K562 (cell line): ENCODE measurements at regions not wholly inside any gene's neighbourhood (a gene's known extent, or its start where the extent isn't known, plus 50 kb on each side); places are given as distances from the start of the nearest gene placed in this dataset.

Source experiments
- ATAC-seq: fragments of 200-7000 bp; cut with Tn5 transposase; 3 replicates; pipeline ENCODE4 v1.9.1; 2020; ENCODE audit warnings: moderate library complexity
- BruUV-seq: library from RNA; stranded (reverse); fragments of 400-500 nt; replicated peaks from 2 replicates; lab custom pipeline; 2021; lab: Mats Ljungman, UMichigan
- CTCF ChIA-PET: fragments of 300-600 bp; formaldehyde crosslinking; extraction: SDS; loops from one replicate; lab custom pipeline; 2021; ENCODE audit warnings: low intra/inter-chr PET ratio; lab: Yijun Ruan, JAX
- POLR2A ChIA-PET: fragments of 300-600, 350-650 bp; sonication (Branson Sonifier 250); formaldehyde crosslinking; extraction: SDS; loops from one replicate; lab custom pipeline; 2021; ENCODE audit warnings: antibody characterized with exemption, inconsistent platforms; lab: Yijun Ruan, JAX
- DNase-seq, 4 experiments: peaks; one replicate each; pipeline versions ENCODE4 v3.0.0 to v3.0.0-alpha.2; 2011 to 2018; ENCODE audit warnings: low spot score in 3 of 4, mixed read lengths in 3 of 4; ENCODE audit errors: extremely low read depth in 1 of 4
- FAIRE-seq: peaks from 2 replicates; lab custom pipeline; 2011; peaks lifted over from hg19 to GRCh38; lab: Jason Lieb, UNC
- H2AFZ ChIP-seq: 2 replicates; pipeline ENCODE4 v1.6.0; 2011; ENCODE audit warnings: low read depth, low read length, control low read depth, inconsistent platforms
- H3K27ac ChIP-seq: fragments of 200-600 bp; 3 replicates; pipeline ENCODE4 v1.8.0; 2011; ENCODE audit warnings: low read depth, mild to moderate bottlenecking, control low read depth, inconsistent platforms, low read length, moderate library complexity, mixed read lengths; ENCODE audit errors: extremely low read depth
- H3K27me3 ChIP-seq, 2 experiments: fragments of 300-600 bp in 1 of 2; 2 replicates in 1 of 2; 3 replicates in 1 of 2; pipeline versions ENCODE4 v1.6.0 to v1.8.0; 2011; ENCODE audit warnings: inconsistent platforms in 2 of 2, low read length in 2 of 2, mild to moderate bottlenecking in 1 of 2, mixed read lengths in 1 of 2, moderate library complexity in 1 of 2; ENCODE audit not compliant: control insufficient read depth in 2 of 2, insufficient read depth in 2 of 2
- H3K36me3 ChIP-seq: fragments of 300-600 bp; 3 replicates; pipeline ENCODE4 v1.8.0; 2011; ENCODE audit warnings: mild to moderate bottlenecking, low read length, inconsistent platforms; ENCODE audit not compliant: control insufficient read depth, insufficient read depth
- H3K4me1 ChIP-seq, 2 experiments: fragments of 200-600 bp in 1 of 2; replicated peaks in 1 of 2; 2 replicates in 1 of 2; 3 replicates in 1 of 2; pipeline versions ENCODE4 v1.5.1 to v1.8.0; 2011; ENCODE audit warnings: inconsistent platforms in 2 of 2, low read length in 2 of 2, mild to moderate bottlenecking in 1 of 2, mixed read lengths in 1 of 2, moderate library complexity in 1 of 2; ENCODE audit not compliant: control insufficient read depth in 2 of 2, insufficient read depth in 2 of 2
- H3K4me2 ChIP-seq: 2 replicates; pipeline ENCODE4 v1.6.1; 2011; ENCODE audit warnings: low read length, control low read depth, inconsistent platforms, mixed read lengths; ENCODE audit not compliant: insufficient read depth
- H3K4me3 ChIP-seq: fragments of 200-600 bp; sonication (generic), shearing (Covaris generic); 2 replicates; pipeline ENCODE4 v1.5.1; 2016; ENCODE audit warnings: control low read depth, inconsistent platforms
- H3K79me2 ChIP-seq: fragments of 200-600 bp; 3 replicates; pipeline ENCODE4 v1.8.0; 2011; ENCODE audit warnings: low read length, inconsistent platforms; ENCODE audit not compliant: control insufficient read depth, insufficient read depth
- H3K9ac ChIP-seq, 2 experiments: 2 replicates each; pipeline versions ENCODE4 v1.6.0 to v1.6.1; 2011; ENCODE audit warnings: low read depth in 2 of 2, low read length in 2 of 2, control low read depth in 1 of 2, inconsistent platforms in 1 of 2, mild to moderate bottlenecking in 1 of 2, mixed read lengths in 1 of 2; ENCODE audit not compliant: insufficient read depth in 1 of 2
- H3K9me1 ChIP-seq: one replicate; pipeline ENCODE4 v1.6.0; 2011; ENCODE audit warnings: inconsistent platforms, mild to moderate bottlenecking, low read length, moderate library complexity; ENCODE audit not compliant: control insufficient read depth, insufficient read depth
- H3K9me3 ChIP-seq: replicated peaks from 2 replicates; pipeline ENCODE4 v1.5.1; 2011; ENCODE audit warnings: low read depth, low read length, inconsistent platforms; ENCODE audit not compliant: control insufficient read depth, insufficient read depth
- H4K20me1 ChIP-seq: replicated peaks from 2 replicates; pipeline ENCODE4 v1.6.1; 2011; ENCODE audit warnings: low read length, inconsistent platforms, mixed read lengths; ENCODE audit not compliant: control insufficient read depth, insufficient read depth
- CBX2 ChIP-seq: fragments of 200-600 bp; sonication (generic); IDR thresholded peaks from one replicate; pipeline ENCODE4 v1.6.1; 2012; ENCODE audit warnings: mild to moderate bottlenecking, low read length, inconsistent platforms; ENCODE audit not compliant: insufficient read depth, poor library complexity, severe bottlenecking
- ETS2 ChIP-seq: IDR thresholded peaks from 2 replicates; pipeline ENCODE4 v1.6.1; 2016; ENCODE audit warnings: borderline replicate concordance, missing genetic modification characterization, mild to moderate bottlenecking, moderate library complexity, missing compliant biosample characterization; ENCODE audit not compliant: poor library complexity, severe bottlenecking
- HMG20A ChIP-seq: fragments of 450-650 bp; formaldehyde crosslinking; conservative IDR thresholded peaks from 2 replicates; pipeline ENCODE4 v1.4.0; 2020; ENCODE audit warnings: mild to moderate bottlenecking, mixed read lengths
- KDM1A ChIP-seq, 2 experiments: fragments of 450-650 bp; IDR thresholded peaks; 2 replicates each; pipeline ENCODE4 v1.6.1; 2016; ENCODE audit warnings: mild to moderate bottlenecking in 2 of 2
- KLF10 ChIP-seq: fragments of 250-450 bp; sonication (Bioruptor Pico); IDR thresholded peaks from 2 replicates; pipeline ENCODE4 v1.6.1; 2021; ENCODE audit warnings: matching md5 sums
- PPARD ChIP-seq: fragments of 250-450 bp; sonication (Bioruptor Pico); IDR thresholded peaks from 2 replicates; pipeline ENCODE4 v1.8.0; 2022; ENCODE audit warnings: inconsistent platforms, mild to moderate bottlenecking, moderate library complexity
- SIN3A ChIP-seq, 2 experiments: fragments of 150-350 bp in 1 of 2; IDR thresholded peaks; 2 replicates each; pipeline ENCODE4 v1.6.1; 2011 to 2016; ENCODE audit warnings: borderline replicate concordance in 2 of 2, low read depth in 2 of 2, low read length in 2 of 2, mild to moderate bottlenecking in 2 of 2, moderate library complexity in 2 of 2; ENCODE audit not compliant: control insufficient read depth in 1 of 2
- SMARCA4 ChIP-seq: fragments of 450-650 bp; IDR thresholded peaks from 2 replicates; pipeline ENCODE4 v1.6.1; 2016
- SNRNP70 ChIP-seq: fragments of 200-400 bp; formaldehyde crosslinking; optimal IDR thresholded peaks from 2 replicates; pipeline ENCODE3; 2017; ENCODE audit warnings: low read depth, low read length
- SUPT5H ChIP-seq: fragments of 450-650 bp; IDR thresholded peaks from 2 replicates; pipeline ENCODE4 v1.6.1; 2016
- TEAD1 ChIP-seq, 2 experiments: fragments of 450-650 bp in 1 of 2; sonication (generic) in 1 of 2; formaldehyde crosslinking; IDR thresholded peaks; 2 replicates each; pipeline versions ENCODE4 v1.4.0 to v1.8.0; 2020 to 2022; ENCODE audit warnings: mild to moderate bottlenecking in 2 of 2, missing genetic modification reagents in 1 of 2
- U2AF1 ChIP-seq: fragments of 200-400 bp; formaldehyde crosslinking; optimal IDR thresholded peaks from 2 replicates; pipeline ENCODE3; 2017; ENCODE audit warnings: mild to moderate bottlenecking, low read depth, low read length, moderate library complexity
- ZNF3 ChIP-seq: fragments of 250-450 bp; sonication (Bioruptor Pico); IDR thresholded peaks from 2 replicates; pipeline ENCODE4 v1.5.0; 2021; ENCODE audit warnings: mild to moderate bottlenecking, moderate library complexity
- ZNF77 ChIP-seq: fragments of 250-450 bp; sonication (Bioruptor Pico); IDR thresholded peaks from 2 replicates; pipeline ENCODE4 v1.5.0; 2020
- WGBS: fragments of 100-300 bp; shearing (Covaris generic); methylation state at CpG from one replicate; pipeline ENCODE4 v1.1.6; 2016; ENCODE audit warnings: low coverage, mixed read lengths; ENCODE audit not compliant: insufficient coverage; ENCODE audit errors: missing lambda C conversion rate; 5-methylcytosine and 5-hydroxymethylcytosine counted together
- in situ Hi-C: fragments of 300-500 bp; cut with MboI; formaldehyde crosslinking; loops from 4 replicates; pipeline ENCODE4 v1.15.0; 2018; ENCODE audit warnings: inconsistent platforms, mixed read lengths
- intact Hi-C: fragments of 100-400 bp; cut with micrococcal nuclease; formaldehyde crosslinking; loops from 2 replicates; pipeline ENCODE4 v1.14.2; 2022
- TF ChIP-seq, protein P1 (sequence below): fragments of 250-450 bp; sonication (Bioruptor Pico); IDR thresholded peaks from 2 replicates; pipeline ENCODE4 v1.5.1; 2021; ENCODE audit warnings: mild to moderate bottlenecking
- TF ChIP-seq, protein P2 (sequence below): fragments of 450-650 bp; IDR thresholded peaks from 2 replicates; pipeline ENCODE4 v1.6.1; 2016; ENCODE audit warnings: mild to moderate bottlenecking

DNA sequence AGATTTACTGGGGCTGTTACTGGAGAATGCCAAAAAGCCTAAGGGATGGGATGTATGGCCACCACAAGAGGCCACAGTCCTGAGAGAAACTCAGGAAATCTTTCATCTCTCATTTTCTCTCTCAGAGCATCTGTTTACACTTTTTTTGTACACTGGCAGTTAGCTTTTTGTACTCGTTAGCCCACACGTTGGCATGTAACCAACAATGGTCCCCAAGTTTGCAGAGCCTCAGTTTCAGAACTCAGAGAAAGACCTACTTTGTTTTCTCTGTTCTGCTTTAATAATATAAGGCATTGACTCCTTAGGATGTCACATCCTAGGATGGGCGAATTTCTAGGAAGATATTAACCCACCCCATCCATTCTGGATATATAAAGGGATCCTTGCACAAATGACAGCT is 183.5 kb downstream of the SUCNR1 start:
- no peaks in the 10 kb centered on the region for H3K9me3 ChIP-seq
- no peak for DNase-seq
- BruUV-seq, result no TSS peak
- 0 out of 5 replicates have a peak, but pooled peaks cover 0 to 1% of the 10 kb centered on the region in 2 experiments for H3K4me1 ChIP-seq
- H3K36me3 ChIP-seq, result no peaks in the 10 kb centered on the region
- FAIRE-seq, result no peak
- in situ Hi-C loops, result no loop called here
- no peak overlapping the region for H3K4me2 ChIP-seq
- H3K27me3 ChIP-seq, result no peaks in the 10 kb centered on the region
- intact Hi-C loops, result no loop called here
- H4K20me1 ChIP-seq, result no peaks in the 10 kb centered on the region
- WGBS, result 14% methylated on average over 3 of the region's 3 CpGs
- ATAC-seq, result no peak
- TF ChIP-seq U2AF1 (no peak), KLF10 (CRISPR knock-in tag) (no peak), SNRNP70 (no peak), SIN3A (IDR thresholded peaks at IDR 0.05; ENCODE audit: borderline replicate concordance in 2 of 2, control insufficient read depth in 1 of 2, low read depth in 2 of 2, low read length in 2 of 2) (no peak), SMARCA4 (no peak), ZNF77 (CRISPR knock-in tag) (no peak), CBX2 (no peak), ZNF3 (CRISPR knock-in tag) (no peak), TEAD1 (CRISPR knock-in tag; IDR thresholded peaks at IDR 0.05) (no peak), ETS2 (tag) (no peak), SUPT5H (no peak), KDM1A (IDR thresholded peaks at IDR 0.05) (no peak), HMG20A (CRISPR knock-in tag) (no peak), PPARD (CRISPR knock-in tag) (no peak)
- TF ChIP-seq, protein P1, sequence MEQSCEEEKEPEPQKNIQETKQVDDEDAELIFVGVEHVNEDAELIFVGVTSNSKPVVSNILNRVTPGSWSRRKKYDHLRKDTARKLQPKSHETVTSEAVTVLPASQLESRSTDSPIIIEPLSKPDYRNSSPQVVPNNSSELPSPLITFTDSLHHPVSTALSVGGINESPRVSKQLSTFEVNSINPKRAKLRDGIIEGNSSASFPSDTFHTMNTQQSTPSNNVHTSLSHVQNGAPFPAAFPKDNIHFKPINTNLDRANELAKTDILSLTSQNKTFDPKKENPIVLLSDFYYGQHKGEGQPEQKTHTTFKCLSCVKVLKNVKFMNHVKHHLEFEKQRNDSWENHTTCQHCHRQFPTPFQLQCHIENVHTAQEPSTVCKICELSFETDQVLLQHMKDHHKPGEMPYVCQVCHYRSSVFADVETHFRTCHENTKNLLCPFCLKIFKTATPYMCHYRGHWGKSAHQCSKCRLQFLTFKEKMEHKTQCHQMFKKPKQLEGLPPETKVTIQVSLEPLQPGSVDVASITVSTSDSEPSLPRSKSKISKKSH (CRISPR knock-in tag), result no peak
- TF ChIP-seq, protein P2, sequence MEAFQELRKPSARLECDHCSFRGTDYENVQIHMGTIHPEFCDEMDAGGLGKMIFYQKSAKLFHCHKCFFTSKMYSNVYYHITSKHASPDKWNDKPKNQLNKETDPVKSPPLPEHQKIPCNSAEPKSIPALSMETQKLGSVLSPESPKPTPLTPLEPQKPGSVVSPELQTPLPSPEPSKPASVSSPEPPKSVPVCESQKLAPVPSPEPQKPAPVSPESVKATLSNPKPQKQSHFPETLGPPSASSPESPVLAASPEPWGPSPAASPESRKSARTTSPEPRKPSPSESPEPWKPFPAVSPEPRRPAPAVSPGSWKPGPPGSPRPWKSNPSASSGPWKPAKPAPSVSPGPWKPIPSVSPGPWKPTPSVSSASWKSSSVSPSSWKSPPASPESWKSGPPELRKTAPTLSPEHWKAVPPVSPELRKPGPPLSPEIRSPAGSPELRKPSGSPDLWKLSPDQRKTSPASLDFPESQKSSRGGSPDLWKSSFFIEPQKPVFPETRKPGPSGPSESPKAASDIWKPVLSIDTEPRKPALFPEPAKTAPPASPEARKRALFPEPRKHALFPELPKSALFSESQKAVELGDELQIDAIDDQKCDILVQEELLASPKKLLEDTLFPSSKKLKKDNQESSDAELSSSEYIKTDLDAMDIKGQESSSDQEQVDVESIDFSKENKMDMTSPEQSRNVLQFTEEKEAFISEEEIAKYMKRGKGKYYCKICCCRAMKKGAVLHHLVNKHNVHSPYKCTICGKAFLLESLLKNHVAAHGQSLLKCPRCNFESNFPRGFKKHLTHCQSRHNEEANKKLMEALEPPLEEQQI, result no peak
- TF ChIP-seq, all 486 proteins: peak for 0
- POLR2A ChIA-PET, result no interaction called here
- Histone ChIP-seq H3K9me1 (no peaks in the 10 kb centered on the region), H3K27ac (no peak overlapping the region), H3K4me3 (no peak overlapping the region), H3K9ac (no peak overlapping the region), H2AFZ (no peak overlapping the region), H3K79me2 (no peaks in the 10 kb centered on the region)
- CTCF ChIA-PET, result no interaction called here
